ENCODE measurements at regions not wholly inside any gene's neighbourhood (a gene's known extent, or its start where the extent isn't known, plus 50 kb on each side); places are given as distances from the start of the nearest gene placed in this dataset.

- CTCF ChIA-PET, result no interaction called here
- POLR2A ChIA-PET, result no interaction called here
- Histone ChIP-seq H3K36me3 (ENCODE audit: control insufficient read depth, insufficient read depth, low read length) (no peaks in the 10 kb centered on the region), H3K27me3 (ENCODE audit: control insufficient read depth, insufficient read depth, low read length) (no peaks in the 10 kb centered on the region), H3K27ac (ENCODE audit: low read length) (no peak overlapping the region), H3K4me1 (ENCODE audit: control insufficient read depth, insufficient read depth, low read length) (no peaks in the 10 kb centered on the region), H3K9me3 (ENCODE audit: control insufficient read depth, insufficient read depth, low read depth, low read length) (no peaks in the 10 kb centered on the region), H3K4me3 (ENCODE audit: low read depth in 2 of 2, low read length in 2 of 2) (no peak overlapping the region)
- intact Hi-C loops (cut with micrococcal nuclease; ENCODE audit: unreplicated experiment), result no loop called here
- ATAC-seq (no peak), DNase-seq (ENCODE audit: low read depth, low spot score) (no peak)
- in situ Hi-C loops (cut with HindIII; ENCODE audit: low pct_unique_long_range_greater_than_20kb, low sequenced_read_pairs), result no loop called here
- TF ChIP-seq SIN3A (IDR thresholded peaks at IDR 0.05; ENCODE audit: borderline replicate concordance, insufficient read depth, low read depth, low read length) (no peak), REST (IDR thresholded peaks at IDR 0.05; ENCODE audit: insufficient read depth in 1 of 2, low read depth in 2 of 2, low read length in 1 of 2) (no peak), TCF7L2 (IDR thresholded peaks at IDR 0.05; ENCODE audit: low read depth, low read length) (no peak), POLR2AphosphoS5 (IDR thresholded peaks at IDR 0.05; ENCODE audit: low read depth, low read length) (no peak)
- TF ChIP-seq, protein P1, sequence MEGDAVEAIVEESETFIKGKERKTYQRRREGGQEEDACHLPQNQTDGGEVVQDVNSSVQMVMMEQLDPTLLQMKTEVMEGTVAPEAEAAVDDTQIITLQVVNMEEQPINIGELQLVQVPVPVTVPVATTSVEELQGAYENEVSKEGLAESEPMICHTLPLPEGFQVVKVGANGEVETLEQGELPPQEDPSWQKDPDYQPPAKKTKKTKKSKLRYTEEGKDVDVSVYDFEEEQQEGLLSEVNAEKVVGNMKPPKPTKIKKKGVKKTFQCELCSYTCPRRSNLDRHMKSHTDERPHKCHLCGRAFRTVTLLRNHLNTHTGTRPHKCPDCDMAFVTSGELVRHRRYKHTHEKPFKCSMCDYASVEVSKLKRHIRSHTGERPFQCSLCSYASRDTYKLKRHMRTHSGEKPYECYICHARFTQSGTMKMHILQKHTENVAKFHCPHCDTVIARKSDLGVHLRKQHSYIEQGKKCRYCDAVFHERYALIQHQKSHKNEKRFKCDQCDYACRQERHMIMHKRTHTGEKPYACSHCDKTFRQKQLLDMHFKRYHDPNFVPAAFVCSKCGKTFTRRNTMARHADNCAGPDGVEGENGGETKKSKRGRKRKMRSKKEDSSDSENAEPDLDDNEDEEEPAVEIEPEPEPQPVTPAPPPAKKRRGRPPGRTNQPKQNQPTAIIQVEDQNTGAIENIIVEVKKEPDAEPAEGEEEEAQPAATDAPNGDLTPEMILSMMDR (IDR thresholded peaks at IDR 0.05), result no peak
- no TSS peak for BruUV-seq (replicated peaks)
Measured at GRCh38 chr9:3704890-3705289, 179.1 kb upstream of the RFX3 start.

DNA sequence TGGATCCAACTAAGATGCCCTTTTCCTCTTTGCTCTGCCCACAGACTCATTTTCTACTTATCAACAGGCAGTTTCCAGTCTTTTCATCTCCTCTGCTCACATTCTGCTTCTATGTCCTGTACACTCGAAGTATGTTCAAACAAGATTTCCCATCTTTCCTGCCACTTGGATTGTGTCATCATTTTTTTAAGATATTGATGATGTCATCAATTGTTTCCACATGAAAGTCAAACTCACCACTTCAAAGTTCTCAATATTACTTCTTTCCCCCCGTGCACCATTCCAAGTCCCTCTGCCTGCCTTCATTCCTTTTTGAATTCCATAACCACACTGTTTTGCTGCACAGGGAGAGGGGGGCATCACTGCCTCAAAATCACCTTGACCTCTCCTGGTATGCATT, 175.0 kb upstream of the RFX3 start:
- H3K36me3 ChIP-seq (ENCODE audit: control insufficient read depth, insufficient read depth, low read length), result no peaks in the 10 kb centered on the region
- POLR2A ChIA-PET, result no interaction called here
- CTCF ChIA-PET, result no interaction called here
- H3K27me3 ChIP-seq (ENCODE audit: control insufficient read depth, insufficient read depth, low read length), result no peaks in the 10 kb centered on the region
- in situ Hi-C loops (cut with HindIII; ENCODE audit: low pct_unique_long_range_greater_than_20kb, low sequenced_read_pairs), result no loop called here
- no TSS peak for BruUV-seq (replicated peaks)
- DNase-seq (ENCODE audit: low read depth, low spot score) (no peak), ATAC-seq (no peak)
- H3K4me3 ChIP-seq (ENCODE audit: low read depth in 2 of 2, low read length in 2 of 2), result no peak overlapping the region
- TF ChIP-seq POLR2AphosphoS5 (IDR thresholded peaks at IDR 0.05; ENCODE audit: low read depth, low read length) (no peak), REST (IDR thresholded peaks at IDR 0.05; ENCODE audit: insufficient read depth in 1 of 2, low read depth in 2 of 2, low read length in 1 of 2) (no peak), TCF7L2 (IDR thresholded peaks at IDR 0.05; ENCODE audit: low read depth, low read length) (no peak), SIN3A (IDR thresholded peaks at IDR 0.05; ENCODE audit: borderline replicate concordance, insufficient read depth, low read depth, low read length) (no peak)
- TF ChIP-seq, protein P1 (IDR thresholded peaks at IDR 0.05), result no peak
- intact Hi-C loops (cut with micrococcal nuclease; ENCODE audit: unreplicated experiment), result no loop called here
- H3K4me1 ChIP-seq (ENCODE audit: control insufficient read depth, insufficient read depth, low read length), result no peaks in the 10 kb centered on the region
- no peak overlapping the region for H3K27ac ChIP-seq (ENCODE audit: low read length)
- H3K9me3 ChIP-seq (ENCODE audit: control insufficient read depth, insufficient read depth, low read depth, low read length), result no peaks in the 10 kb centered on the region
